B cell (primary cell): ENCODE measurements at regions not wholly inside any gene's neighbourhood (a gene's known extent, or its start where the extent isn't known, plus 50 kb on each side); places are given as distances from the start of the nearest gene placed in this dataset.

Experiments used
- ATAC-seq: fragments of 200-7000 bp; cut with Tn5 transposase; one replicate; pipeline ENCODE4 v1.10.0; 2021; ENCODE audit warnings: low read depth, mild to moderate bottlenecking, moderate number of reproducible peaks, moderate library complexity
- CTCF ChIA-PET: fragments of 350-600 bp; sonication (Branson Sonifier 250); formaldehyde crosslinking; loops from one replicate; lab custom pipeline; 2021; ENCODE audit warnings: antibody characterized with exemption, inconsistent platforms; lab: Charles Lee
- POLR2A ChIA-PET: fragments of 350-600 bp; sonication (Branson Sonifier 250); formaldehyde crosslinking; loops from one replicate; lab custom pipeline; 2021; ENCODE audit warnings: antibody characterized with exemption; lab: Charles Lee
- DNase-seq: peaks from one replicate; pipeline ENCODE4 v3.0.0; 2013
- H2AFZ ChIP-seq: 2 replicates; pipeline ENCODE4 v1.6.1; 2012; ENCODE audit warnings: mild to moderate bottlenecking, low read depth, low read length; ENCODE audit not compliant: insufficient read depth, poor library complexity, severe bottlenecking
- H3K27ac ChIP-seq, 2 donors: 1 replicate in 1 of 2; 2 replicates in 1 of 2; pipeline ENCODE4 v1.5.1; 2012 to 2013; ENCODE audit warnings: low read length in 2 of 2, mild to moderate bottlenecking in 2 of 2, moderate library complexity in 1 of 2
- H3K27me3 ChIP-seq, 4 experiments: fragments of 200-600 bp in 1 of 4; sonication (generic) in 1 of 4; replicated peaks in 1 of 4; 1 replicate in 2 of 4; 2 replicates in 2 of 4; pipeline versions ENCODE4 v1.6.1 to v1.7.0; 2013 to 2016; ENCODE audit warnings: low read length in 3 of 4, mild to moderate bottlenecking in 2 of 4, mixed read lengths in 1 of 4, moderate library complexity in 1 of 4; ENCODE audit not compliant: insufficient read depth in 4 of 4, control insufficient read depth in 3 of 4; ENCODE audit errors: control extremely low read depth in 1 of 4
- H3K36me3 ChIP-seq, 2 experiments: replicated peaks in 1 of 2; 1 replicate in 1 of 2; 2 replicates in 1 of 2; pipeline versions ENCODE4 v1.6.1 to v1.7.1; 2013; ENCODE audit warnings: low read length in 1 of 2; ENCODE audit not compliant: insufficient read depth in 2 of 2, control insufficient read depth in 1 of 2; ENCODE audit errors: control extremely low read depth in 1 of 2, extremely low read depth in 1 of 2
- H3K4me1 ChIP-seq, 2 donors: fragments of 200-600 bp in 1 of 2; sonication (generic) in 1 of 2; 1 replicate in 1 of 2; 2 replicates in 1 of 2; pipeline versions ENCODE4 v1.5.1 to v1.6.1; 2013 to 2017; ENCODE audit warnings: low read length in 2 of 2; ENCODE audit not compliant: control insufficient read depth in 2 of 2, insufficient read depth in 2 of 2
- H3K4me2 ChIP-seq: replicated peaks from 2 replicates; pipeline ENCODE3; 2012; ENCODE audit warnings: mild to moderate bottlenecking, low read depth, low read length; ENCODE audit not compliant: poor library complexity, severe bottlenecking
- H3K4me3 ChIP-seq, 5 experiments: fragments of 200-600 bp in 1 of 5; sonication (generic) in 1 of 5; 1 replicate in 3 of 5; 2 replicates in 2 of 5; pipeline versions ENCODE4 v1.5.1 to v1.7.0; 2011 to 2016; ENCODE audit warnings: low read length in 4 of 5, mild to moderate bottlenecking in 4 of 5, low read depth in 2 of 5, control low read depth in 1 of 5, moderate library complexity in 1 of 5; ENCODE audit not compliant: insufficient read depth in 1 of 5; ENCODE audit errors: control extremely low read depth in 1 of 5, extremely low read depth in 1 of 5
- H3K79me2 ChIP-seq: fragments of 200-600 bp; sonication (generic); one replicate; pipeline ENCODE4 v1.6.0; 2016; ENCODE audit warnings: low read length; ENCODE audit not compliant: control insufficient read depth, insufficient read depth
- H3K9ac ChIP-seq: fragments of 200-600 bp; sonication (generic); 2 replicates; pipeline ENCODE4 v1.6.1; 2017; ENCODE audit warnings: mild to moderate bottlenecking, low read length, moderate library complexity
- H3K9me3 ChIP-seq, 3 donors: one replicate each; pipeline versions ENCODE4 v1.6.1 to v1.7.1; 2013; ENCODE audit warnings: low read length in 2 of 3; ENCODE audit not compliant: control insufficient read depth in 2 of 3, insufficient read depth in 1 of 3; ENCODE audit errors: control extremely low read depth in 1 of 3
- H4K20me1 ChIP-seq: 2 replicates; pipeline ENCODE4 v1.6.0; 2012; ENCODE audit warnings: mild to moderate bottlenecking, low read length; ENCODE audit not compliant: insufficient read depth, control insufficient read depth, poor library complexity, severe bottlenecking
- H3K27ac Mint-ChIP-seq: one replicate; pipeline ENCODE4 v1.8.0; 2021; ENCODE audit warnings: mixed read lengths
- H3K27me3 Mint-ChIP-seq: one replicate; pipeline ENCODE4 v1.8.0; 2021; ENCODE audit warnings: mixed read lengths
- H3K4me1 Mint-ChIP-seq: one replicate; pipeline ENCODE4 v1.8.0; 2021; ENCODE audit warnings: mixed read lengths
- H3K4me3 Mint-ChIP-seq: one replicate; pipeline ENCODE4 v1.8.0; 2021; ENCODE audit warnings: mixed read lengths
- H3K9me3 Mint-ChIP-seq: one replicate; pipeline ENCODE4 v1.8.0; 2022; ENCODE audit warnings: mixed read lengths; ENCODE audit not compliant: insufficient read depth
- EZH2 ChIP-seq: IDR thresholded peaks from 2 replicates; pipeline ENCODE4 v1.6.1; 2012; ENCODE audit warnings: borderline replicate concordance, low read depth, mild to moderate bottlenecking, moderate library complexity, low read length; ENCODE audit not compliant: insufficient read depth, poor library complexity, severe bottlenecking
- WGBS: methylation state at CpG from one replicate; pipeline ENCODE4 v1.1.5; 2013; ENCODE audit warnings: missing lambda C conversion rate; ENCODE audit not compliant: insufficient coverage; 5-methylcytosine and 5-hydroxymethylcytosine counted together
- intact Hi-C: fragments of 100-400 bp; cut with micrococcal nuclease; formaldehyde crosslinking; loops from one replicate; pipeline ENCODE4 v1.10.0; 2022
- TF ChIP-seq, protein P1 (sequence below): fragments of 200-600 bp; IDR thresholded peaks from one replicate; pipeline ENCODE4 v1.8.0; 2022; ENCODE audit warnings: antibody characterized with exemption, mild to moderate bottlenecking

DNA sequence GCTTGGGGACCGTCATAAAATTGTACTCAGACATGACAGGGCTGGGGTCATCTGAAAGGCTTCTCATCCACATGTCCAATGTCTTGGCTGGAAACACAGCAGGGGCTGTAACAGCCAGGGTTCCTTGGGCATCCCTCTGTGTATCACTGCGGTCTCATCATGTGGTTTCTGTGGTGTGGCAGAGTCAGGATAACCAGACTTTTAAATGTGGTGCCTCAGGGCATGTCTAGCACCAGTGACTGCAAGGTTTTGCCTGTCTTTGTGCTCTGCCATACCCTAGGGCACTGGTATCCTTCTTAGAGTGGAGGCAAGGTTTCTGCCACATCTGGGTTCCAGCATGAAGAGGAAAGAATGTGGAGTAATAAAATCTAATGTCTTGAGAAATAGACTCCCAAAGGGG is 124.2 kb downstream of the PLEKHG1 start:
- WGBS, result 79% methylated on average over 2 of the region's 2 CpGs
- no peak overlapping the region for H3K9ac ChIP-seq
- H3K27me3 Mint-ChIP-seq, result no peaks in the 10 kb centered on the region
- H3K27ac ChIP-seq, result peak overlapping the region in 1 of 2 donors; percentile 26
- intact Hi-C loops, result loop anchor here (5.0 kb wide), 1 partner anchor 122 kb away; no protein-coding TSS in a partner anchor
- CTCF ChIA-PET, result interaction anchor here (0.6 to 1.2 kb wide), 3 partner anchors 43 to 292 kb away, joined by 3 read pairs; no protein-coding TSS in a partner anchor
- peaks cover 66% of the 10 kb centered on the region for H3K4me1 Mint-ChIP-seq
- H4K20me1 ChIP-seq, result peaks cover 48% of the 10 kb centered on the region
- peaks cover 3 to 4% of the 10 kb centered on the region in 2 experiments for H3K36me3 ChIP-seq
- H3K79me2 ChIP-seq, result peaks cover 97% of the 10 kb centered on the region
- H3K4me2 ChIP-seq, result peak overlapping the region; percentile 24
- H3K27me3 ChIP-seq, result no peaks in the 10 kb centered on the region
- ATAC-seq (no peak), DNase-seq (no peak)
- POLR2A ChIA-PET, result no interaction called here
- peaks cover 42 to 45% of the 10 kb centered on the region in 2 donors for H3K4me1 ChIP-seq
- no peaks in the 10 kb centered on the region for H3K9me3 ChIP-seq
- no peak for TF ChIP-seq EZH2
- TF ChIP-seq, protein P1, sequence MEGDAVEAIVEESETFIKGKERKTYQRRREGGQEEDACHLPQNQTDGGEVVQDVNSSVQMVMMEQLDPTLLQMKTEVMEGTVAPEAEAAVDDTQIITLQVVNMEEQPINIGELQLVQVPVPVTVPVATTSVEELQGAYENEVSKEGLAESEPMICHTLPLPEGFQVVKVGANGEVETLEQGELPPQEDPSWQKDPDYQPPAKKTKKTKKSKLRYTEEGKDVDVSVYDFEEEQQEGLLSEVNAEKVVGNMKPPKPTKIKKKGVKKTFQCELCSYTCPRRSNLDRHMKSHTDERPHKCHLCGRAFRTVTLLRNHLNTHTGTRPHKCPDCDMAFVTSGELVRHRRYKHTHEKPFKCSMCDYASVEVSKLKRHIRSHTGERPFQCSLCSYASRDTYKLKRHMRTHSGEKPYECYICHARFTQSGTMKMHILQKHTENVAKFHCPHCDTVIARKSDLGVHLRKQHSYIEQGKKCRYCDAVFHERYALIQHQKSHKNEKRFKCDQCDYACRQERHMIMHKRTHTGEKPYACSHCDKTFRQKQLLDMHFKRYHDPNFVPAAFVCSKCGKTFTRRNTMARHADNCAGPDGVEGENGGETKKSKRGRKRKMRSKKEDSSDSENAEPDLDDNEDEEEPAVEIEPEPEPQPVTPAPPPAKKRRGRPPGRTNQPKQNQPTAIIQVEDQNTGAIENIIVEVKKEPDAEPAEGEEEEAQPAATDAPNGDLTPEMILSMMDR, result no peak
- H3K9me3 Mint-ChIP-seq, result no peaks in the 10 kb centered on the region
- H3K4me3 ChIP-seq, result no peak overlapping the region
- no peak overlapping the region for H2AFZ ChIP-seq
- no peak overlapping the region for H3K27ac Mint-ChIP-seq
- H3K4me3 Mint-ChIP-seq, result no peak overlapping the region

DNA sequence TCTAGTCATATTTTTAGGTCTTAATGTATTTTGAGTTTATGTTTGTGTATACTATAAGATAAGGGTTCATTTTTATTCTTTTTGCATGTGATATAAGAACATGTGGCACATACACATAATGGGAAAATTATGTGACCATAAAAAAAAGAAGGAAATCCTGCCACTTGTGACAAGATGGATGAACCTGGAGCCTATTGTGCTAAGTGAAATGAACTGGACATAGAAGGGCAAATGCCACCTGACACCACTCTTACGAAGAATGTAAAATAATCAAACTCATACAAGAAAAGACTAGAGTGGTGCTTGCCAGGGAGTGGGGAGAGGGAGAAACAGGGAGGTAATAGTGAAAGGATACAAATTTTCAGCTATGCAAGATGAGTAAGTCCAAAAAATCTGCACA is 126.1 kb downstream of the PLEKHG1 start:
- no CpG with 5 or more reads among the region's 1 CpG for WGBS
- Histone ChIP-seq H3K4me2 (no peak overlapping the region), H3K9me3 (no peaks in the 10 kb centered on the region), H3K36me3 (peaks cover 4% of the 10 kb centered on the region in 2 experiments), H3K27ac (peak overlapping the region in 1 of 2 donors; percentile 39), H3K4me3 (no peak overlapping the region), H3K27me3 (no peaks in the 10 kb centered on the region), H2AFZ (no peak overlapping the region), H4K20me1 (peaks cover 38% of the 10 kb centered on the region), H3K4me1 (peaks cover 26 to 30% of the 10 kb centered on the region in 2 donors), H3K9ac (no peak overlapping the region), H3K79me2 (peaks cover 98% of the 10 kb centered on the region)
- peaks cover 61% of the 10 kb centered on the region for H3K4me1 Mint-ChIP-seq
- no peak for ATAC-seq
- no peak overlapping the region for H3K4me3 Mint-ChIP-seq
- no peak overlapping the region for H3K27ac Mint-ChIP-seq
- H3K27me3 Mint-ChIP-seq, result no peaks in the 10 kb centered on the region
- POLR2A ChIA-PET, result no interaction called here
- no peaks in the 10 kb centered on the region for H3K9me3 Mint-ChIP-seq
- CTCF ChIA-PET, result interaction anchor here (0.7 to 2.1 kb wide), 4 partner anchors 14 to 39 kb away, joined by 3 to 6 read pairs (median 4); no protein-coding TSS in a partner anchor
- intact Hi-C loops, result no loop called here
- no peak for TF ChIP-seq EZH2
- TF ChIP-seq, protein P1, result no peak
- no peak for DNase-seq
